Bone marrow (tissue), 2 donors: ENCODE measurements at regions not wholly inside any gene's neighbourhood (a gene's known extent, or its start where the extent isn't known, plus 50 kb on each side); places are given as distances from the start of the nearest gene placed in this dataset.
"Not testable (repeated sequence)": the region's sequence is repeated elsewhere in the genome, so short reads cannot be mapped to it uniquely, and the experiment has no call there.

ENCODE experiments used
- DNase-seq, 2 donors: peaks; one replicate each; lab custom pipeline; 2025; lab: John Stamatoyannopoulos, UW

DNA sequence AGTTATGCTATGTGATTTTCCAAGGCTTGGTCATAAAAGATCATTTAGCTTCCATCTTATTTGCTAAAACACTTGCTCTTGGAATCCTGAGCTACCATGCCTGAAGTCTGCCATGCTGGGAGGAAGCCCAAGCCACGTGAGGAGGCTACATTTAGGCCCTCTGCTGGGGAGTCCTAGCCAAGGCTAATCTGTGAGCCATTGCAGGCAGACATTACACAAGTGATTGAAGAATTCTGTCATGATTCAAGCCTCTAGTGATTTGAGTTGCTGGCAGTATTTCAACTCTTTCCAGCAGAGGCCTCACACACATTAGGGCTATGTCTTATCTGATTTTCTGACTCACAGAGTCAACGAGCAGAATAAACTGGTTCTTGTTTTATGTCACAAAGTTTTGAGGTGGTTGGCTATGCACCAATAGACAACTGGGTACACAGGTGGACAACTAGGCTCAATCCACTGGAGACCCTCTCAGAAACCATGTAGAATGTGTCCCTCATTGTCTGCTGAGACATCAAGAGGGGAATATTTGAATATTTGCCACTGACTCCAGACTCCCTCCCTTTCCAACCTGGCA is 227.2 kb upstream of the SULF2 start:
- no peak for DNase-seq

DNA sequence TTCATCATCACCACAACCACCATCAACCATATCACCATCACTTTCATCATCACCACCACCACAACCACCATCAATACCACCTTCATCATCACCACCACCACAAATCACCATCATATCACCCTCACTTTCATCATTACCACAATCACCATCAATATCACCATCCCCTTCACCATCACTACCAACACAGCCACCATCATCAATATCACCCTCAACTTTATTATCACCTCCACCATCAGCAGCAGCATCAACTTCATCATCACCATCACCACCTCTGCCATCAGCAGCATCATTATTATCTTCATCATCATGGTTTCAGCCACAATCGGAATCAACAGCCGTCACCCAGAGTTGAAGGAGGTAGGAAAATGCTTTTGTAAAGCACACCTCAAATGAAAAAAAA is 225.7 kb upstream of the SULF2 start:
- DNase-seq, result no peak

- no peak for DNase-seq
These were observed 225.3 kb upstream of the SULF2 start for GRCh38 chr20:48010623-48011022.

GRCh38 chr20:48008850-48009515 is 223.7 kb upstream of the SULF2 start:
- no peak for DNase-seq

GRCh38 chr20:48007351-48007750 is 222.1 kb upstream of the SULF2 start:
- DNase-seq, result no peak

GRCh38 chr20:48006036-48006833 is 221.0 kb upstream of the SULF2 start:
- no peak for DNase-seq

DNA sequence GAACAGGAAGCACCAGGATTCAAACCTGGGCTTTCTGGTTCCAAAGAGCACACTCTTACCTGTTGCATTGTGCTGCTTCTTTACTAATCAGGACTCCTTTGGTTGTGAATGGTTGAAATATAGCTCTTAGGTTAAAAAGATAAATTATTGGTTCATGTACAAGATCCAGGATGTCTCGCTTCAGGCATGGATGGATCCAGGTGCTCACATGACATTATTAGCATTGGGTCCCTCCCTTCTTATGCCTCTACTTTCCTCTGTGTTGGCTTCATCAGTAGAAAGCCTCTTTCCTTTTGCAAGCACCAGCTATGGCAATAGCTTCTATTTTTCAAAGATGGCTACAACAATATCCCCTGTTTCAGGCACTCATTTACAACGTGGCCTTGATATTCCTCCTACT is 217.7 kb upstream of the SULF2 start:
- no peak for DNase-seq

- no peak for DNase-seq
These were observed 217.3 kb upstream of the SULF2 start for GRCh38 chr20:48002517-48002970.

GRCh38 chr20:47999166-47999565 is 213.9 kb upstream of the SULF2 start:
- DNase-seq, result no peak

DNA sequence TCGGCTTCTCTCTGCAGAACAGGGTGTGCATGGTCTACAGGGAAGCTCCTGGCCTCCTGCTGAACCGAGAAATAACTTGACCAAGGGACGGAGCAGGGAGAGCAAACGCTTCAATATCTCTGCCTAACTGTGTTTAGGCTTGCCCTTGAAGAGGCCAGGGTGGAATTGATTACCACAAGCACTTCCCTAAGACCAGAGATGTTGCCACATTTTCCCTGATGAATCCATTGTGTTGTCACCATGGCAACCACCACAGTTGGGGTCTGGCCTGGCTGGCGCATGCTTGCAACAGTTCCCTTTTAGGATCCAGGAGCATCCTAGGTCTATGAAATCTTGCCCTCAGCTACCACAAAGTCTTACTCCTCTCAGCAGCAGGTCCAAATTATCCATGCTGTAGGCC is 213.5 kb upstream of the SULF2 start:
- no peak for DNase-seq

DNA sequence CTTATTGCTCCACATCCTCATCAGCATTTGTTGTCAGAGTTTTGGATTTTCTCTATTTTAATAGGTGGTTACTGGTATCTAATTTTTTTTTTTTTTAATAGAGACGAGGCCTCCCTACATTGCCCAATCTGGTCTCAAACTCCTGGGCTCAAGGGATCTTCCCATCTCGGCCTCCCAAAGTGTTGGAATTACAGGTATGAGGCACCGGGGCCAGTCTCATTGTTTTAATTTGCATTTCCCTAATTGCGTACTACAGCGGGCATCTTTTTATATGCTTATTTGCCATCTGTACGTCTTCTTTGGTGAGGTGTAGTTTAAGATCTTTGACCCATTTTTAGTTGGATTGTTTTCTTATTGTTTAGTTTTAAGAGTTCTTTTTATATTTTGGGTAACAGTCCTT is 210.4 kb upstream of the SULF2 start:
- DNase-seq, result no peak

GRCh38 chr20:47993817-47994216 is 208.5 kb upstream of the SULF2 start:
- DNase-seq, result no peak

DNA sequence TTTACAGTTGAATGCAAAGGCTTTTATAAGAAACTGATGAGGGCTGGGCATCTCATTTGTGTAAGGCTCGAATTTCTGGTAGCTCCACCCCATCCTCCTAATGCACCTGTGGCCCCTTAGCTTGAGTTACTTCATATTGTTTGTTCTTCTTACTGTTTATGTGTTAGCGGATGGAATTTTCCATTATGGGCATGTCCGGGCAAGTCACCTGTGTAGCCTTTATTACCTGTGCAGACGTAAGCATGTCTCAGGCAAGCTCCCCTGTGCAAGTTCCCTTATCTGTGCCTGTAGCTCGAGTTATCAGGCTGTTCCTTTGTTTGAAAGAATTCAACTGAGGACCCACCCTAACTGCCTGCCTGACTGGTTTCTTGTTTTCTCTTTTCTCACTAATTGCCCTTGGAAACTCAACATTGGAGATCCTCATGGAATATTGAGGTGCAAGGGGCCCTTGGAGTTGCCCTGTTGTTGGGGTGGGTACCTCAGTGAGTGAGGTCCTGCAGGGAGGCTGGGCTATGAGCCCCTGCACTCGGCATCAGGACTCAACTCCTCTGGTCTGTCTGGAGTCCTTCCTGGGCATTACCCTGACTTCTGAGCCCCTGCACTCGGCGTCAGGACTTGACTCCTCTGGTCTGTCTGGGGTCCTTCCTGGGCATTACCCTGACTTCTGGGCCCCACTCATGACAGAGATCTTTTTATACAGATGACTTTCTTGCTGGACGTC is 207.9 kb upstream of the SULF2 start:
- no peak for DNase-seq

DNA sequence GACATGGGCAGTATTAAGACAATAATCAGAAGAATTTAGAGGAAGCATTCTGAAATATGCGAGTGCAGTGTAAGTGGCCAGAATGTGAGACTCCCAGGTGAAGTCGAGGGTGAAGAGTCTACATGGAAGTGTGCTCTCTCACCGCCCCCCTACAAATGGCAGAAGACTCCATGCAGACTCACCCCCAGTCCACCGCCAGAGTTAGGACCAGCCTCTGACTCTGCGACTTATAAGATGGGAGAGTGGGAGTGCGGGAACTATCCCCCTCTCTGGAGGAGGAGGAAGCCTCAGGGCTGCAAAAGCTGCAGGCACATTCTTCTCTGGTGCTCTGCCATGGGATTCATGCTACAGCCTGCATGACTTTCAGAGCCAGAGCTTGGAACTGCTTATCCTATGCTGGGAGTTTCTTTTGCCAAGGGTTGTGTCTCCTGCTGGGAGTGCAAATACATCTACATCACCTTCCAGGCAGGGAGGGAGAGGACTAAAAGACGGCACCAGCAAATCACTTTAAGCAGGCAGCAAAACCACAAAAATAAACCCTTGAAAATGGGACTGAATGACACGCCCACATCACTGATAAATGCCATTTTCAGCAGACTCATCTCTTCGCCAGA is 206.7 kb upstream of the SULF2 start:
- DNase-seq, result no peak

- DNase-seq, result no peak
These were observed 205.3 kb upstream of the SULF2 start for GRCh38 chr20:47990507-47991150.

GRCh38 chr20:47989957-47990356 is 204.7 kb upstream of the SULF2 start:
- no peak for DNase-seq

DNA sequence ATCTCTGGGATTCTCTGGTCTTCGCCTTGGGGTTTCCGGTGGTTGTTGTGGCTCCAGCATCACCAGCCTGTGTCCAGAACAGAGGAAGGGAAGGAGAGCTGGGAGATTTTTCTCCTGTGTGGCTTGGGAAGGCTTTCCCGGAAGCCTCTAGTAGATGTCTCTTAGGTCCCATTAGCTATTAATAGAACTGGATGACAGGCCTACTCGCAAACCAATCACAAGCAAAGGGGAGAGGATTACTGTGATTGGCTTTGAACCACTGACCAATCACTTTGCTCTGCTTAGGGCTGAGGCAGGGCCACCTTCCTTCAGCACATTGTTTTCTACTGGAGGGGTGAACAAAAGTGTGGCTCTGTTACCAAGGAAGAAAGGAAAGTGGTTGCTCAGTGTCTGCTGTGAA is 203.4 kb upstream of the SULF2 start:
- no peak for DNase-seq

- DNase-seq, result no peak
These were observed 200.0 kb upstream of the SULF2 start for GRCh38 chr20:47985092-47985850.

- DNase-seq, result no peak
These were observed 199.2 kb upstream of the SULF2 start for GRCh38 chr20:47984437-47984836.

GRCh38 chr20:47983642-47984041 is 198.4 kb upstream of the SULF2 start:
- not testable (repeated sequence) for DNase-seq
